ENCODE measurements at regions not wholly inside any gene's neighbourhood (a gene's known extent, or its start where the extent isn't known, plus 50 kb on each side); places are given as distances from the start of the nearest gene placed in this dataset.

DNA sequence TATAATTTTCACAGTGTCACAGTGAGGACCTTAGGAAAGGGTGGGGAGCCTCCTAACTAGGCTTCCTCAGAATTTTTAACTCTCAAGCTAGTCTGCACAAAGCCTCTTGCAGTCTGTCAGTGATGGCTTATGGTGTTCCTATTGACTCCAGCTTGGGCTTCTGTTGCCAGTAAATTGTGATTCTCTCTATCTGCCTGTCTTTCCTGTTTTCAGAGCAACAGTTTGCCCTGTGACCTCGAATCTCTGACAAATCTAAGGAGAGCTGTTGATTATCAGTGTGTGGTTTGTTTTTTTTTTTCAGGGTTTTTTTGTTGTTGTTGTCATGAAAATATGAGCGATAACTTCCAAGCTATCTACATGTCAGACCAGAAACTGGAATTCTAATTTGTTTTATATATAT, 423.2 kb upstream of the B3GALT2 start:
- TF ChIP-seq, protein P1, sequence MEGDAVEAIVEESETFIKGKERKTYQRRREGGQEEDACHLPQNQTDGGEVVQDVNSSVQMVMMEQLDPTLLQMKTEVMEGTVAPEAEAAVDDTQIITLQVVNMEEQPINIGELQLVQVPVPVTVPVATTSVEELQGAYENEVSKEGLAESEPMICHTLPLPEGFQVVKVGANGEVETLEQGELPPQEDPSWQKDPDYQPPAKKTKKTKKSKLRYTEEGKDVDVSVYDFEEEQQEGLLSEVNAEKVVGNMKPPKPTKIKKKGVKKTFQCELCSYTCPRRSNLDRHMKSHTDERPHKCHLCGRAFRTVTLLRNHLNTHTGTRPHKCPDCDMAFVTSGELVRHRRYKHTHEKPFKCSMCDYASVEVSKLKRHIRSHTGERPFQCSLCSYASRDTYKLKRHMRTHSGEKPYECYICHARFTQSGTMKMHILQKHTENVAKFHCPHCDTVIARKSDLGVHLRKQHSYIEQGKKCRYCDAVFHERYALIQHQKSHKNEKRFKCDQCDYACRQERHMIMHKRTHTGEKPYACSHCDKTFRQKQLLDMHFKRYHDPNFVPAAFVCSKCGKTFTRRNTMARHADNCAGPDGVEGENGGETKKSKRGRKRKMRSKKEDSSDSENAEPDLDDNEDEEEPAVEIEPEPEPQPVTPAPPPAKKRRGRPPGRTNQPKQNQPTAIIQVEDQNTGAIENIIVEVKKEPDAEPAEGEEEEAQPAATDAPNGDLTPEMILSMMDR (IDR thresholded peaks at IDR 0.05) = no peak
- TF ChIP-seq EZH2phosphoT487 (IDR thresholded peaks at IDR 0.05) (no peak), EZH2 (IDR thresholded peaks at IDR 0.05) (no peak)

All from neural progenitor cell (in vitro differentiated cells).